Right ventricle myocardium inferior (tissue), 1 donor: ENCODE measurements at regions not wholly inside any gene's neighbourhood (a gene's known extent, or its start where the extent isn't known, plus 50 kb on each side); places are given as distances from the start of the nearest gene placed in this dataset.
"Not testable (repeated sequence)": the region's sequence is repeated elsewhere in the genome, so short reads cannot be mapped to it uniquely, and the experiment has no call there.

Experiments
- ATAC-seq: fragments of 200-7000 bp; cut with Tn5 transposase; one replicate; pipeline ENCODE4 v1.9.1; 2020; ENCODE audit warnings: mild to moderate bottlenecking, moderate library complexity
- DNase-seq: peaks from one replicate; pipeline ENCODE4 v3.0.0; 2021; ENCODE audit errors: missing footprints
- intact Hi-C: fragments of 100-400 bp; cut with DNase I; formaldehyde crosslinking; loops from one replicate; pipeline ENCODE4 v1.11.0; 2022
- donor health status: DM: no; HTN: yes; CAD: no; lungs with severe emphysema.

DNA sequence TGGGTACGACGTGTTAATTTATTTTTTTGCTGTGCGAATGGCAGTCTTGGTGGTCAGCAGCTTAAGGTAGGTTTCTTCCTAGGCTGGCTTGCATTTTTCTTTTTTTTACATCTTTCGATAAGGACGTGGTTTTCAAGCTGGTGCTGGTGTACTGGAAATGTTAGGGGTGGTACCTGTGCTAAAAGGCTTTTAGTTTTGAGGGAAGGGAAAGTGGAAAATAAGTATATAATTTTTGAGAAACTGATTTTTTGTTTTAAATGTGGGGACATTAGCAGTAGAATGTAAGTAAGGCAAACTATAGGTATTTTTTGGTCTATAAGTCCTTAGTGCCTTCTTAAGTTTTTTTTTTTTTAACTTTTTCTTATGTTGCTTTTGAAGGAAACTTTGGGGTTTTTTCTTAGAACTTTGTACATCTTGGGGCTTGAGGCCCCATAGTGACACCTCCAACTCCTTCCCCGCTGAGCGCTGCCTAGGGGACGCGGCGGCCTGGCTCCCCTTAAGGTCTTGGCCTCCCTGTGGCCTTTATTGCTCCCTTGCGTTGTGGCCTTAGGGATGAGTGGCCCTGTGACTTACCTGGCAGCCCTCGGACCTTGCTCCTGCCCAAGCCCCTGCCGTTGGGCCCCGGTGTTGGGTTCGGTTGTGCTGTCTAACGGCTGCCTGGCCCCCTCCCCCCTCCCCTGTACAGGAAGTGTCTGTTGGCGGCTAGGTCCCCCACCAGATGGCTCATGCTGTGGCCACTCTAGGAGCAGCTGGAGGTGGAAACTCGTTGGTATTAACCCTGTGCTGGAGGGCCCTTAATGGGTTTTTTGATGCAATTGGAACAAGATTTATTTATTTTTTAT, 88.0 kb upstream of the RPRML start:
- intact Hi-C loops: loop anchor here (10.0 kb wide), 1 partner anchor 62 kb away; no protein-coding TSS in a partner anchor
- DNase-seq (peak; percentile 87), ATAC-seq (peak; percentile 98)

DNA sequence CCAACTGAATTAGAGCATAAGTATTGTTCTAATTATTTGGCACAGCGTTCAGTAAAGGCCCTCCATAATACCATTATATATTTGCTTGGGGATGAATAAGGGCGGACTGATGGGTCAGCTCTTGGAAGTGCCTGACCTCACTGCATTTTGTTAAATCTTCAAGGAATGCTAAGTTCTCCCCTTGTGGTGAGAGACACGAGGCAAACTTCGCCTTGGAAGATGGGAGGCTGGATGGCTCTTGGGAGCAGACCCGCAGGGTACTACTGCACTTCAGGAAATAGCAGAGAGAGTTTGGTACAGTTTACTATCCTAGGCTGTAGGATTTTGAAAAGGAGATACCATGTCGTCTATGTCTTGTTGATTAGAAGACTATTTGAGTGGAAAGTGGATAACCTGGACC, 87.0 kb upstream of the RPRML start:
- intact Hi-C loops: loop anchor here (10.0 kb wide), 1 partner anchor 61 kb away; no protein-coding TSS in a partner anchor
- DNase-seq: no peak
- ATAC-seq: no peak

DNA sequence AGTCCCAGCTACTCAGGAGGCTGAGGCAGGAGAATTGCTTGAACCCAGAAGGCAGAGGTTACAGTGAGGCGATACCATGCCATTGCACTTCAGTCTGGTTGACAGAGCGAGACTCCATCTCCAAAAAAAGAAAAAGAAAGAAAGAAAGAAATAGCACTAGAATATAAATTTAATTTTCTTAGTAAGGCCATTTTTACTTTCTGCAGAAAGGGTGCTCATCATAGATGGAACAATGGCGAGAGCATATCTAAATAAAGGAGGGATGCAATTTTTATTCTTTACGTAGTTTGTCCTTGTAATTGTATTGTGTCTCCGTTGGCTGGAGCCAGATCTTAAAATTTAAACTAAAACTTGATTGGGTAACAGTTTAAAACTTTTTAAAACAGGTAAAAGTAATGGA, 85.6 kb upstream of the RPRML start:
- intact Hi-C loops: loop anchor here (10.0 kb wide), 1 partner anchor 60 kb away; no protein-coding TSS in a partner anchor
- ATAC-seq (no peak), DNase-seq (no peak)

DNA sequence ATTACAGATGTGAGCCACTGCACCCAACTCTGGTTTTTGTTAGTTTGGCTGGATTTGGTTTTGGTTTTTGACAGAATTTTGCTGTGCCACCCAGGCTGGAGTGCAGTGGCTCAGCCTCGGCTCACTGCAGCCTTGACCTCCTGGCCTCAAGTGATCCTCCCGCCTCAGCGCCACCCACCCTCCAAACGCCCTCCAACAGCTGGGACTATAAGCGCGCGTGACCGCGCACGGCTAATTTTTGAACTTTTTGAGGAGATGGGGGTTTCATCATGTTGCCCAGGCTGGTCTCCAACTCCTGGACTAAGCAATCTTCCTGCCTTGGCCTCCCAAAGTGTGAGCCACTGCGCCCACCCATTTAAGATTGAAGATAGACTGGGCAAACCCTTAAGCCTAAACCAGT, 84.4 kb upstream of the RPRML start:
- ATAC-seq: no peak
- intact Hi-C loops: loop anchor here (10.0 kb wide), 1 partner anchor 59 kb away; no protein-coding TSS in a partner anchor

DNA sequence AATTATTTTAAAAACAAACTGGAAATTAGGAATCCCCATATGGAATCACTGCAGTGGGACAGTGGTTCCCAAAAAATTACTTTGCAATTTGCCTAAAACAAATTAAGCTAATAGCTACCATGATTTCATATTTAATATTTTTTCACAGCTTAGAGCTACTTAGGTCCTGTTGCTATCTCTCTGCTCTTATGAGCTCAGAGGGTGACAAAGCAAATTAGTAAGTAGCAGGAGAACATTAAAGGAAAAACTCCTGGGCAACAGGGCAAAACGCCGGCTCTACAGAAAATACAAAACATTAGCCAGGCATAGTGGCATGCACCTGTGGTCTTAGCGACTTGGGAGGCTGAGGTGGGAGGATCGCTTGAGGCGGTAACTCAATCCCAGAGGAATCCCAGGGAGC, 83.8 kb upstream of the RPRML start:
- intact Hi-C loops: loop anchor here (10.0 kb wide), 1 partner anchor 58 kb away; no protein-coding TSS in a partner anchor
- not testable (repeated sequence) for ATAC-seq, DNase-seq

More for the DNA sequence above, 84.4 kb upstream of the RPRML start:
- no peak for DNase-seq

DNA sequence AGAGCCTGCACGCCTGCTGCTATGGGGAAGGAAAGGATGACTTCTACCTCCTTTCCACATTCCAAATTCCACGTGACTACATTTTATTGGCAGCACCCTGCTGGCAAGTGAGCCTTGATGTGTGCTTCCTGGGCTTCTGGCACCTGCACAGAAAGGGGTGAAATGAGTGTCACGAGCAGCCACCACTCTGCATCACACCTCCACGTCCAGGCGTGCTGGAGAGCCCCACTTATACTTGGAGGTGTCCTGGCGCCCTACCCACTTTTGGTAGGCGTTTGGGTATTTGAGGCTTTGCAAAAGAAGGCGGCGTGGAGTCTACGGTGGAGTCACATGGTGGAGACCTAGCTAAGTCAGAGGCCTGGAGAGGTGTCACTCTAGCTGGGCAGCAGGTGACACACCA, 81.0 kb upstream of the RPRML start:
- peak; percentile 54 for ATAC-seq
- intact Hi-C loops: loop anchor here (10.0 kb wide), 1 partner anchor 55 kb away; no protein-coding TSS in a partner anchor
- DNase-seq: peak; percentile 70

DNA sequence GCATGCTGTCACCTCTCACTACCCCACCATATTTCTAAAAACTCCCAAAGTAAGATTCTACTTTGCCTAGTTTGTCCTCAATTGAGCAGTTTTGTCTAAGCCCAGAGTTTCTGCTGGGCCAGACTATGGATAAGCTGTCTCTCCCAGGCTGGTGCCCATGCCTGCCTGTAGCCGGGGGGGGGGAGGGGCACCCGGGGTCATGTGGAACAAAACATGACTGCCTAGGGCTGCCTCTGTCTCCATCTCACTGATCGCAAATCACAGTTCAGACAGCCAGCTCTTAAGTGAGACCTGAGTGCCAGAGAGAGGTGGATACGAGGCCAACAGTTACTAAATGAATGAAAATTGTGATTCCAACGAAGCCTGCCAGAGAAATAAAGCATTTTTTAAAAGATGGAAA, 78.8 kb upstream of the RPRML start:
- ATAC-seq (peak; percentile 68), DNase-seq (no peak)
- intact Hi-C loops: no loop called here

DNA sequence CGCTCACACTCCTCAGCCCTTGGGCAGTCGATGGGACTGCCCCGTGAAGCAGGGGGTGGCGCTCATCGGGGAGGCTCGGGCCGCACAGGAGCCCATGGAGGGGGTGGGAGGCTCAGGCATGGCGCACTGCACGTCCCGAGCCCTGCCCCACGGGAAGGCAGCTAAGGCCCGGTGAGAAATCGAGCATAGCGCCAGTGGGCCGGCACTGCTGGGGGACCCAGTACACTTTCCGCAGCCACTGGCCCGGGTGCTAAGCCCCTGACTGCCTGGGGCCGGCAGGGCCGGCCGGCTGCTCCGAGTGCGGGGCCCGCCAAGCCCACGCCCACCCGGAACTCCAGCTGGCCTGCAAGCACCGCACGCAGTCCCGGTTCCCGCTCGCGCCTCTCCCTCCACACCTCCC, 78.2 kb upstream of the RPRML start:
- intact Hi-C loops, DNase-seq, ATAC-seq: not testable (repeated sequence)

DNA sequence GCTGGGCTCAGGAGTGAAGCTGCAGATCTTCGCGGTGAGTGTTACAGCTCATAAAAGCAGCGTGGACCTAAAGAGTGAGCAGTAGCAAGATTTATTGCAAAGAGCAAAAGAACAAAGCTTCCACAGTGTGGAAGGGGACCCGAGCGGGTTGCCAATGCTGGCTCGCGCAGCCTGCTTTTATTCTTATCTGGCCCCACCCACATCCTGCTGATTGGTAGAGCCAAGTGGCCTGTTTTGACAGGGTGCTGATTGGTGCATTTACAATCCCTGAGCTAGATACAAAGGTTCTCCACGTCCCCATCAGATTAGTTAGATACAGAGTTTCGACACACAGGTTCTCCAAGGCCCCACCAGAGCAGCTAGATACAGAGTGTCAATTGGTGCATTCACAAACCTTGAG, 77.6 kb upstream of the RPRML start:
- ATAC-seq, DNase-seq, intact Hi-C loops: not testable (repeated sequence)
